Astrocyte (in vitro differentiated cells and primary cell): ENCODE measurements at regions not wholly inside any gene's neighbourhood (a gene's known extent, or its start where the extent isn't known, plus 50 kb on each side); places are given as distances from the start of the nearest gene placed in this dataset.
"Not testable (repeated sequence)": the region's sequence is repeated elsewhere in the genome, so short reads cannot be mapped to it uniquely, and the experiment has no call there.

Experiments used
- DNase-seq: peaks from one replicate; pipeline ENCODE4 v3.0.0-alpha.2; 2010; ENCODE audit warnings: low read depth
- FAIRE-seq: peaks from 2 replicates; lab custom pipeline; 2011; peaks lifted over from hg19 to GRCh38; lab: Jason Lieb, UNC
- H2AFZ ChIP-seq: 2 replicates; pipeline ENCODE4 v1.6.0; 2012; ENCODE audit warnings: low read depth, low read length, inconsistent platforms
- H3K27ac ChIP-seq: 2 replicates; pipeline ENCODE4 v1.5.1; 2011; ENCODE audit warnings: low read depth, low read length, inconsistent platforms
- H3K27me3 ChIP-seq: 2 replicates; pipeline ENCODE4 v1.6.0; 2011; ENCODE audit warnings: low read length, inconsistent platforms; ENCODE audit not compliant: insufficient read depth
- H3K36me3 ChIP-seq: 2 replicates; pipeline ENCODE4 v1.5.1; 2011; ENCODE audit warnings: low read length, inconsistent platforms; ENCODE audit not compliant: insufficient read depth
- H3K4me1 ChIP-seq: 2 replicates; pipeline ENCODE4 v1.5.1; 2011; ENCODE audit warnings: low read length, inconsistent platforms; ENCODE audit not compliant: insufficient read depth
- H3K4me2 ChIP-seq: 2 replicates; pipeline ENCODE4 v1.6.0; 2012; ENCODE audit warnings: low read length, inconsistent platforms
- H3K4me3 ChIP-seq: 2 replicates; pipeline ENCODE4 v1.5.1; 2011; ENCODE audit warnings: low read depth, mild to moderate bottlenecking, low read length, inconsistent platforms; ENCODE audit not compliant: insufficient read depth
- H3K79me2 ChIP-seq: 2 replicates; pipeline ENCODE4 v1.6.0; 2012; ENCODE audit warnings: mild to moderate bottlenecking, low read length, inconsistent platforms; ENCODE audit not compliant: insufficient read depth
- H3K9ac ChIP-seq: 2 replicates; pipeline ENCODE4 v1.6.0; 2012; ENCODE audit warnings: mild to moderate bottlenecking, low read length, inconsistent platforms
- H3K9me3 ChIP-seq: 2 replicates; pipeline ENCODE4 v1.5.1; 2012; ENCODE audit warnings: low read depth, mild to moderate bottlenecking, low read length, inconsistent platforms; ENCODE audit not compliant: insufficient read depth
- H4K20me1 ChIP-seq: 2 replicates; pipeline ENCODE4 v1.6.0; 2012; ENCODE audit warnings: low read length, inconsistent platforms; ENCODE audit not compliant: insufficient read depth
- H3K27ac Mint-ChIP-seq: one replicate; pipeline ENCODE4 v1.8.0; 2021; ENCODE audit warnings: mild to moderate bottlenecking, mixed read lengths; ENCODE audit not compliant: unreplicated experiment
- H3K27me3 Mint-ChIP-seq: one replicate; pipeline ENCODE4 v1.8.0; 2021; ENCODE audit warnings: low read depth, mixed read lengths; ENCODE audit not compliant: unreplicated experiment
- H3K36me3 Mint-ChIP-seq: one replicate; pipeline ENCODE4 v1.8.0; 2021; ENCODE audit warnings: low read depth, mixed read lengths; ENCODE audit not compliant: unreplicated experiment
- H3K4me1 Mint-ChIP-seq: one replicate; pipeline ENCODE4 v1.8.0; 2021; ENCODE audit warnings: low read depth, mixed read lengths; ENCODE audit not compliant: unreplicated experiment
- H3K4me3 Mint-ChIP-seq: one replicate; pipeline ENCODE4 v1.8.0; 2021; ENCODE audit warnings: mild to moderate bottlenecking, moderate library complexity, mixed read lengths; ENCODE audit not compliant: unreplicated experiment
- H3K9me3 Mint-ChIP-seq: one replicate; pipeline ENCODE4 v1.8.0; 2021; ENCODE audit warnings: mild to moderate bottlenecking, mixed read lengths; ENCODE audit not compliant: unreplicated experiment
- CTCF ChIP-seq: IDR thresholded peaks from 2 replicates; pipeline ENCODE4 v1.5.1; 2011; ENCODE audit warnings: low read depth, mild to moderate bottlenecking, inconsistent platforms, low read length, moderate library complexity; ENCODE audit not compliant: insufficient read depth
- EZH2 ChIP-seq: IDR thresholded peaks from 2 replicates; pipeline ENCODE4 v1.6.1; 2012; ENCODE audit warnings: mild to moderate bottlenecking, low read length, inconsistent platforms; ENCODE audit not compliant: insufficient read depth

GRCh38 chr12:59357811-59358210 is 238.0 kb upstream of the SLC16A7 start:
- Mint-ChIP-seq H3K27me3 (no peaks in the 10 kb centered on the region), H3K4me1 (peaks cover 7% of the 10 kb centered on the region), H3K36me3 (no peaks in the 10 kb centered on the region), H3K27ac (peak overlapping the region; percentile 90), H3K9me3 (no peaks in the 10 kb centered on the region), H3K4me3 (no peak overlapping the region)
- H3K4me1 ChIP-seq = no peaks in the 10 kb centered on the region
- H3K27ac ChIP-seq = no peak overlapping the region
- FAIRE-seq = no peak
- no peaks in the 10 kb centered on the region for H3K79me2 ChIP-seq
- H3K4me2 ChIP-seq = no peak overlapping the region
- DNase-seq = no peak
- no peak overlapping the region for H3K4me3 ChIP-seq
- no peak overlapping the region for H3K9ac ChIP-seq
- peak overlapping the region; percentile 69 for H2AFZ ChIP-seq
- TF ChIP-seq EZH2 (no peak), CTCF (no peak)
- no peaks in the 10 kb centered on the region for H3K36me3 ChIP-seq
- no peaks in the 10 kb centered on the region for H4K20me1 ChIP-seq
- no peaks in the 10 kb centered on the region for H3K9me3 ChIP-seq
- no peaks in the 10 kb centered on the region for H3K27me3 ChIP-seq

GRCh38 chr12:59346248-59346647 is 249.6 kb upstream of the SLC16A7 start:
- not testable (repeated sequence) for H3K9me3 Mint-ChIP-seq, H3K79me2 ChIP-seq, H3K4me1 Mint-ChIP-seq, H4K20me1 ChIP-seq, H3K9ac ChIP-seq, FAIRE-seq, H3K36me3 ChIP-seq, DNase-seq, H3K4me3 Mint-ChIP-seq, H3K27ac ChIP-seq, H3K27me3 ChIP-seq, H3K27ac Mint-ChIP-seq, H3K4me3 ChIP-seq, H3K4me2 ChIP-seq, H3K4me1 ChIP-seq, H3K36me3 Mint-ChIP-seq, H3K27me3 Mint-ChIP-seq, H2AFZ ChIP-seq, H3K9me3 ChIP-seq

- DNase-seq = no peak
- no peaks in the 10 kb centered on the region for H3K9me3 ChIP-seq
- H3K4me3 ChIP-seq = no peak overlapping the region
- no peaks in the 10 kb centered on the region for H3K36me3 ChIP-seq
- no peak overlapping the region for H3K27ac ChIP-seq
- H3K36me3 Mint-ChIP-seq = no peaks in the 10 kb centered on the region
- H3K4me3 Mint-ChIP-seq = no peak overlapping the region
- H3K79me2 ChIP-seq = no peaks in the 10 kb centered on the region
- no peak overlapping the region for H3K27ac Mint-ChIP-seq
- H3K4me1 ChIP-seq = no peaks in the 10 kb centered on the region
- H4K20me1 ChIP-seq = no peaks in the 10 kb centered on the region
- no peak for TF ChIP-seq CTCF
- no peak for TF ChIP-seq EZH2
- no peaks in the 10 kb centered on the region for H3K27me3 Mint-ChIP-seq
- peaks cover 5% of the 10 kb centered on the region for H3K9me3 Mint-ChIP-seq
- no peak overlapping the region for H3K4me2 ChIP-seq
- no peak for FAIRE-seq
- no peak overlapping the region for H3K9ac ChIP-seq
- no peaks in the 10 kb centered on the region for H3K27me3 ChIP-seq
- H3K4me1 Mint-ChIP-seq = no peaks in the 10 kb centered on the region
- no peak overlapping the region for H2AFZ ChIP-seq
These were observed 250.4 kb upstream of the SLC16A7 start for GRCh38 chr12:59345406-59345805.
